ENCODE measurements at regions not wholly inside any gene's neighbourhood (a gene's known extent, or its start where the extent isn't known, plus 50 kb on each side); places are given as distances from the start of the nearest gene placed in this dataset.

- ChIA-PET POLR2A (no interaction called here), CTCF (no interaction called here)
- TF ChIP-seq CTCF (IDR thresholded peaks at IDR 0.05; ENCODE audit: insufficient read depth, low read depth, low read length) = no peak
- Histone ChIP-seq H3K4me3 (ENCODE audit: low read depth, low read length) (no peak overlapping the region), H3K27me3 (ENCODE audit: control insufficient read depth, insufficient read depth, low read length) (no peaks in the 10 kb centered on the region), H3K36me3 (ENCODE audit: control insufficient read depth, insufficient read depth, low read length) (no peaks in the 10 kb centered on the region)
- DNase-seq (ENCODE audit: low read depth) = no peak
These were observed 1700.1 kb upstream of the SLC10A2 start for GRCh38 chr13:104766319-104766718.

- DNase-seq (ENCODE audit: low read depth) = no peak
- no peak for TF ChIP-seq CTCF (IDR thresholded peaks at IDR 0.05; ENCODE audit: insufficient read depth, low read depth, low read length)
- POLR2A ChIA-PET = no interaction called here
- no peak overlapping the region for H3K4me3 ChIP-seq (ENCODE audit: low read depth, low read length)
- no peaks in the 10 kb centered on the region for H3K36me3 ChIP-seq (ENCODE audit: control insufficient read depth, insufficient read depth, low read length)
- H3K27me3 ChIP-seq (ENCODE audit: control insufficient read depth, insufficient read depth, low read length) = no peaks in the 10 kb centered on the region
- CTCF ChIA-PET = no interaction called here
These were observed 1698.4 kb upstream of the SLC10A2 start for GRCh38 chr13:104764600-104764999.

GRCh38 chr13:104759069-104759468 lies 1692.9 kb upstream of the SLC10A2 start:
- no peak for TF ChIP-seq CTCF (IDR thresholded peaks at IDR 0.05; ENCODE audit: insufficient read depth, low read depth, low read length)
- CTCF ChIA-PET = no interaction called here
- no peaks in the 10 kb centered on the region for H3K27me3 ChIP-seq (ENCODE audit: control insufficient read depth, insufficient read depth, low read length)
- H3K36me3 ChIP-seq (ENCODE audit: control insufficient read depth, insufficient read depth, low read length) = no peaks in the 10 kb centered on the region
- no peak overlapping the region for H3K4me3 ChIP-seq (ENCODE audit: low read depth, low read length)
- POLR2A ChIA-PET = no interaction called here
- no peak for DNase-seq (ENCODE audit: low read depth)

- ChIA-PET CTCF (no interaction called here), POLR2A (no interaction called here)
- no peak for TF ChIP-seq CTCF (IDR thresholded peaks at IDR 0.05; ENCODE audit: insufficient read depth, low read depth, low read length)
- no peak for DNase-seq (ENCODE audit: low read depth)
- Histone ChIP-seq H3K36me3 (ENCODE audit: control insufficient read depth, insufficient read depth, low read length) (no peaks in the 10 kb centered on the region), H3K4me3 (ENCODE audit: low read depth, low read length) (no peak overlapping the region), H3K27me3 (ENCODE audit: control insufficient read depth, insufficient read depth, low read length) (no peaks in the 10 kb centered on the region)
These were observed 1691.5 kb upstream of the SLC10A2 start for GRCh38 chr13:104757712-104758111.

- Histone ChIP-seq H3K27me3 (ENCODE audit: control insufficient read depth, insufficient read depth, low read length) (no peaks in the 10 kb centered on the region), H3K36me3 (ENCODE audit: control insufficient read depth, insufficient read depth, low read length) (no peaks in the 10 kb centered on the region), H3K4me3 (ENCODE audit: low read depth, low read length) (no peak overlapping the region)
- ChIA-PET POLR2A (no interaction called here), CTCF (no interaction called here)
- TF ChIP-seq CTCF (IDR thresholded peaks at IDR 0.05; ENCODE audit: insufficient read depth, low read depth, low read length) = no peak
- DNase-seq (ENCODE audit: low read depth) = no peak
These were observed 1684.2 kb upstream of the SLC10A2 start for GRCh38 chr13:104750377-104750776.

Measured in BJ (cell line).